ENCODE measurements at regions not wholly inside any gene's neighbourhood (a gene's known extent, or its start where the extent isn't known, plus 50 kb on each side); places are given as distances from the start of the nearest gene placed in this dataset.

GRCh38 chrX:444305-444704 is 57.6 kb upstream of the PPP2R3B start:
- TF ChIP-seq CTCF (IDR thresholded peaks at IDR 0.05) = no peak
- TF ChIP-seq EZH2phosphoT487 (IDR thresholded peaks at IDR 0.05) = no peak
- no peak for TF ChIP-seq EZH2 (IDR thresholded peaks at IDR 0.05)

Measured in neural progenitor cell (in vitro differentiated cells).